ENCODE measurements at regions not wholly inside any gene's neighbourhood (a gene's known extent, or its start where the extent isn't known, plus 50 kb on each side); places are given as distances from the start of the nearest gene placed in this dataset.

GRCh38 chr7:22565315-22565811 is 65.4 kb upstream of the STEAP1B start:
- TF ChIP-seq CTCF (IDR thresholded peaks at IDR 0.05; ENCODE audit: low read depth, low read length): no peak
- Histone ChIP-seq H3K4me3 (no peak overlapping the region), H3K27ac (no peak overlapping the region), H3K36me3 (no peaks in the 10 kb centered on the region), H3K27me3 (no peaks in the 10 kb centered on the region), H3K4me1 (ENCODE audit: low read depth) (peaks cover 26% of the 10 kb centered on the region), H3K9me3 (ENCODE audit: low read depth) (no peaks in the 10 kb centered on the region)
- peak; percentile 23 to 69 for DNase-seq (ENCODE audit: low read depth in 1 of 2, low spot score in 1 of 2)

GRCh38 chr7:22564511-22565045 is 64.6 kb upstream of the STEAP1B start:
- Histone ChIP-seq H3K27me3 (no peaks in the 10 kb centered on the region), H3K9me3 (ENCODE audit: low read depth) (no peaks in the 10 kb centered on the region), H3K36me3 (no peaks in the 10 kb centered on the region), H3K4me3 (no peak overlapping the region), H3K27ac (no peak overlapping the region), H3K4me1 (ENCODE audit: low read depth) (peaks cover 26% of the 10 kb centered on the region)
- no peak for TF ChIP-seq CTCF (IDR thresholded peaks at IDR 0.05; ENCODE audit: low read depth, low read length)
- DNase-seq (ENCODE audit: low read depth in 1 of 2, low spot score in 1 of 2): peak in 1 of 2 donors; percentile 96

GRCh38 chr7:22563621-22564241 is 63.7 kb upstream of the STEAP1B start:
- DNase-seq (ENCODE audit: low read depth in 1 of 2, low spot score in 1 of 2): peak in 1 of 2 donors; percentile 45
- H3K27me3 ChIP-seq: no peaks in the 10 kb centered on the region
- no peaks in the 10 kb centered on the region for H3K36me3 ChIP-seq
- TF ChIP-seq CTCF (IDR thresholded peaks at IDR 0.05; ENCODE audit: low read depth, low read length): no peak
- peak overlapping the region; percentile 91 for H3K27ac ChIP-seq
- H3K4me1 ChIP-seq (ENCODE audit: low read depth): peaks cover 26% of the 10 kb centered on the region
- H3K9me3 ChIP-seq (ENCODE audit: low read depth): no peaks in the 10 kb centered on the region
- H3K4me3 ChIP-seq: no peak overlapping the region

- DNase-seq (ENCODE audit: low read depth in 1 of 2, low spot score in 1 of 2): peak in 1 of 2 donors; percentile 51
- no peak for TF ChIP-seq CTCF (IDR thresholded peaks at IDR 0.05; ENCODE audit: low read depth, low read length)
- Histone ChIP-seq H3K27me3 (no peaks in the 10 kb centered on the region), H3K4me3 (no peak overlapping the region), H3K27ac (peak overlapping the region; percentile 91), H3K4me1 (ENCODE audit: low read depth) (peaks cover 26% of the 10 kb centered on the region), H3K9me3 (ENCODE audit: low read depth) (no peaks in the 10 kb centered on the region), H3K36me3 (no peaks in the 10 kb centered on the region)
These were observed 63.1 kb upstream of the STEAP1B start for GRCh38 chr7:22563032-22563501.

- Histone ChIP-seq H3K36me3 (no peaks in the 10 kb centered on the region), H3K4me3 (no peak overlapping the region), H3K27ac (peak overlapping the region; percentile 91), H3K27me3 (no peaks in the 10 kb centered on the region), H3K4me1 (ENCODE audit: low read depth) (peaks cover 26% of the 10 kb centered on the region), H3K9me3 (ENCODE audit: low read depth) (no peaks in the 10 kb centered on the region)
- TF ChIP-seq CTCF (IDR thresholded peaks at IDR 0.05; ENCODE audit: low read depth, low read length): no peak
- DNase-seq (ENCODE audit: low read depth in 1 of 2, low spot score in 1 of 2): peak in 1 of 2 donors; percentile 35
These were observed 62.1 kb upstream of the STEAP1B start for GRCh38 chr7:22561895-22562593.
